ENCODE measurements at regions not wholly inside any gene's neighbourhood (a gene's known extent, or its start where the extent isn't known, plus 50 kb on each side); places are given as distances from the start of the nearest gene placed in this dataset.

DNA sequence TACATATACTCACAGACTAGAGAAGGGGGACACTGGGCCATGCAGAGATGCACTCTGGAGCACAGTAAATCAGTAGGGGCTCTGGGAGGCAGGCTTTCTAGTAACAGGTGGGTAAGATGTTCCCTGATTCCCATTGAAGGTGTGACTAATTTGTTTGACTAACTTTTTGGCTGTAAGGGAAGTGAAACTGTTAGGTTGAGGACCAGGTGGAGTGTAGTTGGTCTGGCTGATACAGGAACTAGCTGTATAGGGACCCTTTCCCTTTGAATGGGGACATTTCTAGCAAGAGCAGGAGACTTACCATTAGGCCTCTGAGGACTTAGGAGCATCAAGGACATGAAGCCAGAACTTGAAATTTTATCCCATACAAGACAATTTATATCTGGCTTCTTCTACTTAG, 989.6 kb upstream of the COX7C start:
- Histone ChIP-seq H3K4me2 (ENCODE audit: insufficient read depth, low read length) (no peak overlapping the region), H3K9me1 (ENCODE audit: control insufficient read depth, insufficient read depth, low read length) (no peaks in the 10 kb centered on the region), H3K79me2 (ENCODE audit: control insufficient read depth, insufficient read depth, low read length) (no peaks in the 10 kb centered on the region), H4K20me1 (replicated peaks; ENCODE audit: control insufficient read depth, insufficient read depth, low read length) (no peaks in the 10 kb centered on the region), H2AFZ (ENCODE audit: low read depth, low read length) (no peak overlapping the region), H3K36me3 (ENCODE audit: control insufficient read depth, insufficient read depth, low read length) (peaks cover 9% of the 10 kb centered on the region; the same call in 1 of the 3 replicates), H3K27me3 (ENCODE audit: control insufficient read depth in 2 of 2, insufficient read depth in 2 of 2, low read length in 2 of 2) (no peaks in the 10 kb centered on the region), H3K9ac (ENCODE audit: insufficient read depth in 1 of 2, low read depth in 2 of 2, low read length in 2 of 2) (no peak overlapping the region), H3K9me3 (replicated peaks; ENCODE audit: control insufficient read depth, insufficient read depth, low read depth, low read length) (no peaks in the 10 kb centered on the region), H3K27ac (ENCODE audit: extremely low read depth, low read depth, low read length) (no peak overlapping the region), H3K4me3 (no peak overlapping the region), H3K4me1 (replicated peaks in 1 of 2; ENCODE audit: control insufficient read depth in 2 of 2, insufficient read depth in 2 of 2, low read length in 2 of 2) (no peaks in the 10 kb centered on the region)
- peak; percentile 6 for FAIRE-seq
- CTCF ChIA-PET (ENCODE audit: low intra/inter-chr PET ratio) = no interaction called here
- no peak for ATAC-seq
- BruUV-seq (replicated peaks) = no TSS peak
- in situ Hi-C loops (cut with MboI) (no loop called here), intact Hi-C loops (cut with micrococcal nuclease) (no loop called here)
- DNase-seq (ENCODE audit: extremely low read depth in 1 of 4, low spot score in 3 of 4) = no peak
- POLR2A ChIA-PET = no interaction called here
- no peak for TF ChIP-seq SIN3B (IDR thresholded peaks at IDR 0.05; ENCODE audit: low read depth)
- TF ChIP-seq RUNX1 (IDR thresholded peaks at IDR 0.05; ENCODE audit: low read depth) = no peak
- TF ChIP-seq MCM3 (IDR thresholded peaks at IDR 0.05) = no peak
- no peak for TF ChIP-seq NFXL1 (CRISPR knock-in tag; IDR thresholded peaks at IDR 0.05)
- TF ChIP-seq RFX1 (IDR thresholded peaks at IDR 0.05) = no peak
- TF ChIP-seq, protein P1, sequence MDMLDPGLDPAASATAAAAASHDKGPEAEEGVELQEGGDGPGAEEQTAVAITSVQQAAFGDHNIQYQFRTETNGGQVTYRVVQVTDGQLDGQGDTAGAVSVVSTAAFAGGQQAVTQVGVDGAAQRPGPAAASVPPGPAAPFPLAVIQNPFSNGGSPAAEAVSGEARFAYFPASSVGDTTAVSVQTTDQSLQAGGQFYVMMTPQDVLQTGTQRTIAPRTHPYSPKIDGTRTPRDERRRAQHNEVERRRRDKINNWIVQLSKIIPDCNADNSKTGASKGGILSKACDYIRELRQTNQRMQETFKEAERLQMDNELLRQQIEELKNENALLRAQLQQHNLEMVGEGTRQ (CRISPR knock-in tag; IDR thresholded peaks at IDR 0.05) = no peak
- TF ChIP-seq FOXP1 (CRISPR knock-in tag; IDR thresholded peaks at IDR 0.05) = no peak
- no peak for TF ChIP-seq ZNF274 (IDR thresholded peaks at IDR 0.05; ENCODE audit: borderline replicate concordance, low read depth, low read length)
- TF ChIP-seq, protein P2, sequence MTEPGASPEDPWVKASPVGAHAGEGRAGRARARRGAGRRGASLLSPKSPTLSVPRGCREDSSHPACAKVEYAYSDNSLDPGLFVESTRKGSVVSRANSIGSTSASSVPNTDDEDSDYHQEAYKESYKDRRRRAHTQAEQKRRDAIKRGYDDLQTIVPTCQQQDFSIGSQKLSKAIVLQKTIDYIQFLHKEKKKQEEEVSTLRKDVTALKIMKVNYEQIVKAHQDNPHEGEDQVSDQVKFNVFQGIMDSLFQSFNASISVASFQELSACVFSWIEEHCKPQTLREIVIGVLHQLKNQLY (CRISPR knock-in tag; conservative IDR thresholded peaks at IDR 0.05) = no peak
- no peak for TF ChIP-seq FOXA1 (IDR thresholded peaks at IDR 0.05; ENCODE audit: borderline replicate concordance)
- TF ChIP-seq ZNF253 (CRISPR knock-in tag; conservative IDR thresholded peaks at IDR 0.05) = no peak
- TF ChIP-seq ADNP (tag; IDR thresholded peaks at IDR 0.05) = no peak
- TF ChIP-seq ZNF318 (IDR thresholded peaks at IDR 0.05; ENCODE audit: borderline replicate concordance in 1 of 2, low read depth in 1 of 2) = no peak
